ENCODE measurements at regions not wholly inside any gene's neighbourhood (a gene's known extent, or its start where the extent isn't known, plus 50 kb on each side); places are given as distances from the start of the nearest gene placed in this dataset.
"Not testable (repeated sequence)": the region's sequence is repeated elsewhere in the genome, so short reads cannot be mapped to it uniquely, and the experiment has no call there.

DNA sequence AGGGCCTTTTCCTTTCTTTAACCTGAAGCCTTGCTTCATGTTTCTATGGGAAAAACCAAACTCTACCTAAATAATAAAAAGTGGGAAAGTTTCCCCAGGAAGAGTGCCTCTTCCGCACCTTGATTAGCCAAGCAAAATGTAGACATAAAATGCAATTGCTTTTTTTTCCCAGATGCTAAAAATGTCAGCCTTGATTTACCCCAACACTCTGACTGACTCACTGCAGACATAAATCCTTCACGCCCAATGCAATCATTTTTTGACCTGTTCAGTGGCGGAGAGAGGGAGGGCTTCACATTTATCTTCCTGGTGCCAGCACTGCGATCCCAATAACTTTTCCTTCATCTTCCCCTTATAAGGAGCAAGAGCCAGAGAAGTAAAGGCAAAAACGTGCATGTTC lies 261.5 kb downstream of the SEC16B start:
- DNase-seq, result no peak

DNA sequence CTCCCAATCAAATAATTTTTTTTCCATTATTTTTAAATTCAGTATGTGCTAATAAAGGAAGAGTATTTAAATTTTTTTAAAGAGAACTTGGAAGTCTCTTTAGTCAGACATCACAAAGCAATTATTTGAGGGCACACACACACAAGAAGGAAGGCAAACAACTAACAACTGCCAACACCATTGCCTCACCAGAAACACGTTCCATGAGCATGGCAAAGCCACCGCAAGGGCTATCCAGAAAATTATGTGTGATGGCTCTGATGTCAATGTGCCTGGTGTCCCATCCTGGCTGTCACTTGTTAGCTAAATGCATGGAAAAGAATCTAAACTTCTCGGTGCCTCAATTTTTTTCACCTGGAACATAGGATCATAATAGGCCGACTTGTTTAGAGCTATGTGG lies 262.9 kb downstream of the SEC16B start:
- DNase-seq, result no peak

DNA sequence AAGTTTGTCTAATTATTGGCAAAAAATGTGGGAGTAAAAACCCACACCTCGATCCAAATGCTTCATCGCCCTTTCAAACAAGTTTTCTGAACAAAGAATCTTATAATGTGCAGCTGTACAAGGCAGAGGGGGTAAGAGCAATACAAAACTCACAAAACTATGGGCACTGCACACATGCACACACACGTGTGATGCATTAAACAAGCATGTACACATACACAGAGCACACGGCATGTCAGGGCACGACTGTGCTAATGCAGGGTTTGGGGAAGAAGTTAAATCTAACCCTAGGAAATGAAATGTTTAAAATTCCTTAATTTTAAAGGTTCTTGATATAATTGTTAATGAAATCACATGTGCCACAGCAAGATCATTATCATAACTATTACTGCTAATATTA lies 264.0 kb downstream of the SEC16B start:
- no peak for DNase-seq

DNA sequence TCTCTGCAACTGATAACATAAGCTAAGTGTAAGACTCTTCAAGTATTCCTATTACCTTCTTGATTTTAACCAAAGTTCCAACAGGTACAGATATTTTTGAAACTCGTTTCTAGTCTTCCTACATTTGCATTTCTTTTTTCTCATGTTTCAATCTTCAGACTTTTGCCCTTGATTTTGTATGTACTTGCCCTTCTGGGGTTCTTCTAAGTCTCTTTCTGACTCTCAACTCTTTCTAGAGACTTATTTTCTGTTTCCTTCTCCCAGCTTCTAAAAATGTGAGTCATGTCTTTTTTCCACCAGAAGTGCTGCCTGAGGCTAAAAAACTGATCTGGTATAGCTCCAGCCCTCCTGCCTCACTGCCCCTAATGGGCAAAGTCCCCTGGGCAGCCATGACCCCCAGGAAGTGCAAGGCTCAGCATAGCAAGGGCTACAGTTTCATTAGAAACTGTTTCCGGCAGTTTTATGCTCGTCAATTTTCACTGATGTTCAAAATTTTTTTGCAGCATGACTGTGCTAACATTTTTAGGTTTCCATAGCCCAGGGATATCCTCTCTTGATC lies 265.9 kb downstream of the SEC16B start:
- no peak for DNase-seq

DNA sequence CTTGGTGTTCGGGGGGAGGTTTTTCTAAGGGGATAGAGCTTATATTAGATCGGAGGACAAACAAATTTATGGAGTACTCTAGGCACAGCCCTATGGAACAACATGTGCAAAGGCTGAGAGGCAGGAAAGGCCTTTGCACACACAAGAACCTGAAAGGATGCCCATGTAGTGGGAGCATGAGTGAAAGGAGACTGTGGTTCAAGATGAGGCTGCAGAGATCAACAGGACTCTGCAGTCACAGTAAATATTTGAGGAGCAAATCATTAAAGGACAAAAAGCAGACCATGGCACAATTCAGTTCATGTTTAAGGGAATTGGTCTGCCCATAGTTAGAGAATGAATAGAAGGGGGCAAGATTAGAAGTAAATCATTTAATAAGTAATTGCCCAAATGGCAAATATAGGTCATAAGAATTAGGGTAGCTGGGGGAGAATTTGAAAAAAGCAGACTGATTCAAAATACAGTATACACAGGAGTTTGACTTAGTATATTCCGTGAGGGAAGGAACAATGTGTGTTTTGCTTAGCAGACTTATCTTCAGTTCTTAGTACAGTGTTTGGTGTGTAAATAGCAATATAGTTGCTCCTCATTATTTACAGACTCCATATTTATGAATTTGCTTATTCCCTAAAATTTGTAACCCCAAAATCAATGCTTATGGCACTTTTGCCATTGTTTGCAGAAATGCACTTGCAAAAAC lies 268.1 kb downstream of the SEC16B start:
- DNase-seq, result no peak

DNA sequence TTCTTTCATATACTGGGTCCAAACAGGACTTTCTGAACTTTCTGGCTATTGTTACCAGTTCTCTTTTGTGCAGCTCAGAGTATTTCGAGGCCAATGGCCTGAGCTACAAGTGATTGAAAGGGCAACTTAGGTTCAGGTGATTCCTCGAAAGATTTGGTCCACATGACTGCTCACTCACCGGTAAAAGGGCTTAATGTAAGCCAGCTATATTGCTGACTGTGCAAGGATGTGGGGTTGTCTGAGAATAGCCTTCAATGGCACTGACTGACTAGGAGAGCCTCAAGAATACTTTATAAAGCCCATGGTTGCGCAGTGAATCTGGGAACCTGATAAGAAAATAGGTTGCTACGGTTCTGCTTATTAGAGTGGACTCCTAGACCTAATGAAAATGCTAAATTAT lies 269.0 kb downstream of the SEC16B start:
- DNase-seq, result no peak

DNA sequence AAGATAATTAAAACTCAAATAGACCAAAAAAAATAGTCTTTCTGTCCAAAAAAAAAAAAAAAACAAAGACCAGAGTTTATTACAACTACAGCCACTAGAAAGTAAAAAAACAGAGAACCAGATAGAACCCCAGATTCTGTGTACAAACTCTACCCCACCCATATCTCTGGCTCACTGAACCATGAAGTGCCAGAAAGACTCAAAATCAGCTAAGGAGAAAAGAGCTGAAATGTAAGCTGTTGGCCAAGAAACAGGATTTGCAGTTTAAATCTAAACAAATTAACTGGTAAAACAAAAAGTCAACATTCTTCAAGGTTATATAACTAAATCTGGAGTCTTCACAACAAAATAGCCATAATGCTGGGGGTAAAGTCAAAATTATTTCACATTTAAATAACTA lies 278.9 kb downstream of the SEC16B start:
- DNase-seq, result no peak

DNA sequence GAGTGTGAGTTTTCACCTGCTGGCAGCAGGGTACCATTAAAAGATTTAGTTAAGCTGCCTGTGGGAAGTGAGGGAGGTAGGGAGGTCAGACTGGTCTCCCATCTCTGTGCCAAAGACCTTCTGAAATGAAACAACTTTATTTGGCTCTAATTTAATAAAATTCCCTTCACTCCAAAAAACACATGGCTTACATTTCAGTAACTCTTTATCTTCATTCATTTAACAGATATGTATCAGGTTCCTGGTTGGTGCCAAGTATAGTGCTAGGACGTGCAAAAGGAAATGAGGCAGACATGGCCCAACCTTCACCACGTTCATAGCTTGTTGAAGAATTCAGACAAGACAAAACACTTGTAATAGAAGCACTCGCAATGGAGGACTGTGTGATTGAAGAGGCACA lies 282.3 kb downstream of the SEC16B start:
- DNase-seq, result no peak

DNA sequence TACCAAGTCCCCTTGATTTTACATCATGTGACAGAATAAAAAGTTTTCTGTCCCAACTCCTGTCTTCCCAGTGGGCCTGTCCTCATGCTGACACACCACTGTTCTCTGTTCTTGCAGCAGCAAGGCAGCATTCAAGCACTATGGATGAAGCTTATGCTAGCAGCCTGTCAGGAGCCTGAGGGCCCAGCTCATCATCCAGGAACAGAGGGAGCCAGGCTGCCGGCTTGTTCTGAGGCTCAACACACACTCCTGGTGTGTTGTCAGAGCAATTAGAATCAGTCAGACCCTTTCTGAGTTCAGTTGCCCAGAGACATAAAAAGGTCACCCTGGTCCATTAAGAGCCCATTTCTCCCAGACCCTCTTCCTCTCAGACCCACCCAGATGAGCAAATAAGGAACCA lies 282.9 kb downstream of the SEC16B start:
- DNase-seq, result no peak

DNA sequence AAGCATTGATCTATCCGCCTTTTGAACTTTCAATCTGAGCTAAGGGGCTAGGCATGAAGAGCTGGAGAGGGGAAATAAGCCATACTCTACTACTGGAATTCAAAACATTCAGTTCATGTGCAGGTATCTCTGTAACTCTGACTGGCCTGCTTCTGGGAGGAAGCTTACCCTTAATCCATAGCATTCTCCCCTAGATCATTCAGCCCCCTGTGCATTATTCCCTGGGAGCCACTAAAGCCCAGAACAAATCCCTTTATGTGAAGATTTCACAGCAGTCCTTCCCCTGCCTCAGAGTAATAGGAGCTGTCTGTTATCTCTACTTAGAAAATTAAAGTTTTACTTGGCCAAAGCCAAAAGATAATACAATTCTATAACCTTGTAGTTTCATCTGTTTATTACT lies 300.7 kb downstream of the SEC16B start:
- DNase-seq, result no peak

DNA sequence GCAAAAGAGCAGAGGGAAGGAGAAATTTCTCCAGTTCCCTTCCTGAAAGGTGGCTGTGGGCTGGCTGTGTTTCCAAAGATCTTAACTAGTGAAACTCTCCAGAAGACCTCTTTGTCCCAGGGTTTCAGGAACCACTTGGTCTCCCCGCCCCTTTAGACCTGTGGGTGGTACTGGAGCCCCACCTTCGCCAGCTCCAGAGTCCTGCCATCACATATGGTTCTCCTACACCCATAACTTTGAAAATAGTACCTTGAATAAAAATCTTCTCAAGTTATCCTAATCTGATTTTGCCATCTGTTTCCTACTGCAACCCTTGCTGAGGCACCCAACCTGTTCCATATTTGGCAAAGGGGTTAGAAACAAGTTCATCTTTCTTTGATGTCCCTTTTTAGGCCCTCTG lies 303.9 kb downstream of the SEC16B start:
- DNase-seq, result no peak

DNA sequence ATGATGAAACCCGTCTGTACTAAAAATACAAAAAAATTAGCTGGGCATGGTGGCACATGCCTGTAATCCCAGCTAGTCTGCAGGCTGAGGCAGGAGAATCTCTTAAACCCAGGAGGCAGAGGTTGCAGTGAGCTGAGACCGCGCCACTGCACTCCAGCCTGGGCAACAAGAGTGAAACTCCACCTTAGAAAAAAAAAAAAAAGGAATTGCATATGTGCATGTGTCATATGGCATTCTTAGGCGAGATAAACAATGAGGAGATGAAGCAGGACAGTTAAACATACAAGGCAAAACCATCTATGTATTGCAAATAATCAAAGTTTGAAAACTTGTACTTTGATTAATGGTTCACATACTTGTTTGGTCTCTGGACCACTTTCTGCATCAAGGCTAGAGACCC lies 305.1 kb downstream of the SEC16B start:
- DNase-seq, result not testable (repeated sequence)

DNA sequence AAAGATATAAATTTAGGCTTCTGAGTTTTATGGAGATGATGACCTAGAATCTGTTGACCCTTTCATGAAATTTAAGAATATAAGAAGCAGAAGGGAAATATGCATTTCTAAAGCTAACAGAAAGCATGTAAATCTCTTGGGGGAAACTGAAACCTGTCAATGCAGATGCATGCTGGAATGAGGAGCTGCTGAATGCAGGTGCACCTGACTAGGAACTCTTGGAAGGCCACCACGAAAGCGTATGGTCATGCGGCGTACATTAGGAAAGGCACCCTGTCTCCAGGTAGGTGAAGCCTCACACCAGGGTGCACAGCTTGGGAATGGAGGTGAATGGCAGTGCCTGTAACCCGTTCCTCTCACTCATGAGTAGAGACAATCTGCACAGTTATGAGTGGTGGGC lies 309.7 kb downstream of the SEC16B start:
- DNase-seq, result no peak

DNA sequence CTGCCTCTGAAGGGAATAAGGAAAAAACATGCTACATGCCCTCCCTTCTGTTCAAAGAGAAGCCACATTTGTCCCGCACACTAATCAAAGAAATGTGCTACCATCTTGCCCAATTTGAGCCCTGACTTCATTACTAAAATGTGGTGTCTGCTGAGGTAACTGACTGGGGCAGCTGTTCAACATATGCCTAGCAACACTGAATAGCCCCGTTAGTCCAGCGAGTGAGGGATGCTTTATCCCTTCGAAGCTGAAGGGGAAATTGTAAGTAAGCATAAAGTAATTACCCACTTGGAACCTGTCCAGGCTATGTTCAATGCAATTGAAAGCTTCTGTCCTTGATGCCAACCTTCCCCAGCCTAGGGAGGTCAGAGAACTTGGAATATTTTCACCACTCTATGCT lies 310.6 kb downstream of the SEC16B start:
- no peak for DNase-seq

DNA sequence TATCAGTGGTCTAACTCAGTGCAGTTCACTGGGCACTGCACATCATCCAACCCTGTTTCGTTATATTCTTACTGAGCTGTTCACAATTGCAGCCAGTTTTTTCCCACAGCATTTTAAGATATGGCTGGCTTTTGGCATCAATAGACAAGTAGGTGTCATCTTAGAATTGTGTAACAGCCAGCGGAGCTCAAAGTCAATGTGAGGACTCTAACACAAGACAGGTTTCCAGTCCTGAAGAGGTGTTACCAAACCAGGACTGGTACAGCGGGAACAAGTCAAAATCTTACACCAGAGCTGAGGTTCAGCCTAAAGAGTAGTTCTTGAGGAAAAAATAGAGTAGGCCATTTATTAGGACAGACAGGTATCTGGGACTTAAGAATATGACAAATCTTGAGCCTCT lies 313.3 kb downstream of the SEC16B start:
- DNase-seq, result no peak

DNA sequence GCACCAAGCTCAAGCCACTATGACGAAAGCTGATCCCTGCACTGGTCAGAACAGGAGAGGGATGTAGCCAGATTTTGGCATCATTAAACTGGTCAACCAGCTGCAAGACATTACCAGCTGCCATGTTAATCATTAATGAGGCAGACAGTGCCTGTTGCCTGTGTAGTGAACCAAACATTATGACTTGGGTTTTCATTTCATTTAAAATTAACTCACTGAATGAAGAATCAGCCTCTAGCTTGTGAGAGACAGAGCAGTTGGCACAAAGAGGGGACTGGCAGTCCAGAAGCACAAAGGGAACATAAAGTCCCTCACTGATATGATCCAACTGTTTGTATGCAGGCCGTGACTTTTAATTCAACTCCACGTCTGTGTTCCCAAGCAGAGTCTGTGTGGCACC lies 318.9 kb downstream of the SEC16B start:
- no peak for DNase-seq

DNA sequence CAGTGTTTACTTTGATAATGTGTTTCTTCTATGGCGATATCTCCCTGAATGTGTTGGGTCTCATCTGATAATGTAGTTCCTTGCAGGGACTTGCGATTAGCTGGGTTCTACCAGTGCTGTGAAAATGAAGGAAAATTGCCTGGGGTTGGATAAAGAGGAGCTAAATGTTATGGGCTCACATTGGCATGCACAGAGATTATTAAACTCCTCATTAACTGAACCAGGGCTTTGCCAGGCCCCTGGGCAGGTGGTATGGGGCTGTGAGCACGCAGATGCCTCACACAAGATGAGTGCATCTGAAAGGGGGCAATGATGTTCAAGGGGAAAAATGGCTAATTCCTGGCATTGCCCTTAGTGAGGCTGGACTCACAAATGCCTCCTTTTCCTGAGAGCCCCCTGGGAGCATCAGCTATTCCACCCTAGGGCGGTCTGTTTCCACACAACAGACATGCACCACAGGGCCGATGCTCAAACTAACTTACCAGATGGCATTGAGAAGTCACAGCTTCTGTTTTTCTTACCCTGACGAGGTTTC lies 321.1 kb downstream of the SEC16B start:
- no peak for DNase-seq

DNA sequence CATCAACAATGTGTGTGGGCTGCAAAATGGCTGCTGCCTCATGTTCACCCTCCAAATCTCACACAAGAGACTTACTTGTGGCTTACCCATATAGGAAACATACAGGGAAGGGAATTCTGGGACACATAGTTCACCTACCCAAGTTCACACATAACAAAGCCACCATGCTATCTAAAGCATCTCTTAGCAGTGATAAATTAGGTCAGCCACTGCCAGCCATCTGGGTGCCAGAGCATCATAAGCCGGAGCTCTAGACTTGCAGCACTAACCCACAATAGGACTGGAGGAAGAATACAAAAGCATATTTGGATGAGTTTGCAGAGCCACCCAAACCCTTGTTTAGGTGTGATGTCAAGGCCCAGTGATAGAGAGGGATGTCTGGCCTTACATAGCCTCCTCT lies 321.7 kb downstream of the SEC16B start:
- DNase-seq, result no peak

DNA sequence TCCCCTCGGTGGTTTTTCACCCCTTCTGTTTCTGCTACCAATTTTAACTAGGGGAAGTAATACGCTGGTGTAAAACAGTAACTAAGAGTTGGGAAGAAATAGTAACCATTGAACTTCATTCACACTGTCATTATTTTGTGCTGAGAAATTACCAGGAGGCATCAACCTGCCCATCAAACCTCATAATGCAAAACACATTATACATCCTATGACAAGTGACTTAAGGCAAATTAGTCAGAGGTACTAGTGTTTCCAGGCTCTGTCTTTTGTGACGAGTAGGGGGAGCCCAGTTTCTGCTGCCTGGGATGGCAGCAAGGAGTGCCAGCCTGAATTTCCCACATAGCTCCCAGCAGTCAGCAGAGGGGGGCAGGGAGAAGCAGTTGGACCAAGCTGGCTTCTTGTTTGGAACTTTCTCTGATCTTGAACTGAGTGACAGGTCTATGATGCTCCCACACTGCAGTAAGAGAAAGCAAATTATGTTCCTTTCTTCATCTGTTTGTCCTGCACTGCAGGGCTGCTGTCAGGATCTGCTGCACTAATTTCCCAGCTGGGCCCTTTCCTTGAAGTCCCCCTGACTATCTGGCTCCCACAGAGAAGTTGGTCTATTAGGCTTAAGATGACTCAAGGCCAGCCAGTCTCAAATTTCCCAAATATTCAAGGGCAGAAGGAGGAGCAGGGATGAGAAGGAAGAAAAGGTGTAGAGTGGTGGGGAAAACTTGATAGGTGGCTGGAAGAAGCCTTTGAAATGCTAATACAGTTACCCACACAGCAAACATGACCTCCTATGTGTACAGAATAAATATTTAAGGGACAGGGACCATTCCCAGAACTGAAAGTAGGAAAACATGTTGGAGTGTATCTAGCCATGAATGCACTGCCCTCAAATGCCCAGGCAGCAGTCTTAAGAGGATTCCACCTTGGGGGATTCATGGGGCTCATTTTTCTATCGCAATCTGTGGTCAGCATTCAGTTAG lies 322.8 kb downstream of the SEC16B start:
- no peak for DNase-seq

DNA sequence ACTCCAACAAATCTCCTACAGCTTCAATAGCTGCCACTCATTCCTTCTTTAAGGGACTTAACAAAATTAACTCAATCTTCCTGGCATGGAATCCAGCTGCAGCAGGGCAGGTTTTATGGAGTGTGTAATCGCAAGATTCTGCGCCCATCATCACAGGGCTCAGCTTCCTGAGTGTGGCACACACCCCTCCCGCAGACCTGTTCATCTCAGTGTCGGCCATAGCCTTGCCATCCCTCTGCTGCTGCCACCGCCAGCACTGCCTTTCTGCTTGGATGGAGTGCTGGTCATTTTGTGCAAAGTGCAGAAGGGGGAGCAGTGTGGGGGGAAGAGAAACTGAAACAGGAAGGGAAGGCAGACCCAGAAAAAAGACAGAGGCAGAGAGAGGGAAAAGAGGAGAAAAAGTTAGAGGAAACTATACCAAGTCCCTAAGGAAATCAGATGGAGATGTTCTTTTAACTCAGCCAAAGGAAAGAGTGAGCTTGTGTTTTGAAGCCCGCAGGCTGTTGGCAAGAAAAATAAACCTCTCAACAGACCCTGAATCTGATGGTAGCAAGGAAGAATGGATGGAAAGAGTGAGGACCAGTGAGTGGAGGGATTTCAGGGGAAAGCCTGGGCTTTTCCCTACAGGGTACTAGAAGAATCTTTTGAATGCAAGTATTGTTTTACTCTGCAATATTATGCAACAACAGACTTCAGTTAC lies 324.2 kb downstream of the SEC16B start:
- DNase-seq, result no peak

DNA sequence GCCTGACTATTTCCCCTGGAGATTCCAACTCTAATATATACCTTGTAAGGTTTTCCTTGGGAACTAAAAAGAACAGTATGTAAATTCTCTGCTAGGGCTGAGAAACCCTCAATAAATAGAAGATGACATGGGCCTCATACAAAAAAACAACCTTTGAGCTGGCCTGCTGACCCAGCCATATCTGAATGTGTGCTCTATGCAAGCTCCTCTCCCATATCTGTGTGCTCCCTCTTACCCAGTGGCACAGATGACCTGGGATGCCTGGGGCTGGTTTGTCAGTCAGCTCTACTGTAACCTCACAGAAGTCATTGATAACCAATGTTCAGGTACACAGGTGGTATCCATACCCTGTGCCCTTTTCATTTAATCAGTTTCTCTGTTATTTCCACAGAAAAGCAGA lies 329.2 kb downstream of the SEC16B start:
- DNase-seq, result no peak

DNA sequence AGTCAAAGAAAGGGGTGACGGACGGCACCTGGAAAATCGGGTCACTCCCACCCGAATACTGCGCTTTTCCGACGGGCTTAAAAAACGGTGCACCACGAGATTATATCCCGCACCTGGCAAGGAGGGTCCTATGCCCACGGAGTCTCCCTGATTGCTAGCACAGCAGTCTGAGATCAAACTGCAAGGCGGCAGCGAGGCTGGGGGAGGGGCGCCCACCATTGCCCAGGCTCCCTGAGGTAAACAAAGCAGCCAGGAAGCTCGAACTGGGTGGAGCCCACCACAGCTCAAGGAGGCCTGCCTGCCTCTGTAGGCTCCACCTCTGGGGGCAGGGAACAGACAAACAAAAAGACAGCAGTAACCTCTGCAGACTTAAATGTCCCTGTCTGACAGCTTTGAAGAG lies 335.7 kb downstream of the SEC16B start:
- not testable (repeated sequence) for DNase-seq

Data from NCI-H226 (cell line).